Thoracic aorta (tissue), 2 donors: ENCODE measurements at regions not wholly inside any gene's neighbourhood (a gene's known extent, or its start where the extent isn't known, plus 50 kb on each side); places are given as distances from the start of the nearest gene placed in this dataset.

ENCODE experiments used
- ATAC-seq: fragments of 150-250 bp; one replicate; pipeline ENCODE4 v1.8.0; 2017; ENCODE audit warnings: low read depth; ENCODE audit not compliant: insufficient number of reproducible peaks, low FRiP score
- DNase-seq: peaks from one replicate; pipeline ENCODE4 v3.0.0-alpha.2; 2020; ENCODE audit warnings: low spot score
- H3K27ac ChIP-seq, 2 donors: fragments of 200-600 bp; sonication (generic); 1 replicate in 1 of 2; 2 replicates in 1 of 2; pipeline ENCODE4 v1.5.1; 2016; ENCODE audit warnings: mild to moderate bottlenecking in 2 of 2, moderate library complexity in 2 of 2
- H3K27me3 ChIP-seq: fragments of 200-600 bp; sonication (generic); replicated peaks from 2 replicates; pipeline ENCODE4 v1.6.0; 2016; ENCODE audit warnings: mild to moderate bottlenecking; ENCODE audit not compliant: insufficient read depth
- H3K36me3 ChIP-seq: fragments of 200-600 bp; sonication (generic); one replicate; pipeline ENCODE4 v1.5.1; 2016
- H3K4me1 ChIP-seq, 2 donors: fragments of 200-600 bp; sonication (generic); 1 replicate in 1 of 2; 2 replicates in 1 of 2; pipeline versions ENCODE4 v1.5.1 to v1.6.0; 2016; ENCODE audit warnings: low read depth in 2 of 2, mild to moderate bottlenecking in 1 of 2; ENCODE audit not compliant: control insufficient read depth in 1 of 2
- H3K4me3 ChIP-seq: fragments of 200-600 bp; sonication (generic); 2 replicates; pipeline ENCODE4 v1.5.1; 2016; ENCODE audit warnings: mild to moderate bottlenecking
- H3K9me3 ChIP-seq: fragments of 200-600 bp; sonication (generic); 2 replicates; pipeline ENCODE4 v1.5.1; 2016
- TF ChIP-seq, protein P1 (sequence below): fragments of 200-600 bp; sonication (generic); IDR thresholded peaks from one replicate; pipeline ENCODE4 v1.5.1; 2019; ENCODE audit warnings: antibody characterized with exemption

DNA sequence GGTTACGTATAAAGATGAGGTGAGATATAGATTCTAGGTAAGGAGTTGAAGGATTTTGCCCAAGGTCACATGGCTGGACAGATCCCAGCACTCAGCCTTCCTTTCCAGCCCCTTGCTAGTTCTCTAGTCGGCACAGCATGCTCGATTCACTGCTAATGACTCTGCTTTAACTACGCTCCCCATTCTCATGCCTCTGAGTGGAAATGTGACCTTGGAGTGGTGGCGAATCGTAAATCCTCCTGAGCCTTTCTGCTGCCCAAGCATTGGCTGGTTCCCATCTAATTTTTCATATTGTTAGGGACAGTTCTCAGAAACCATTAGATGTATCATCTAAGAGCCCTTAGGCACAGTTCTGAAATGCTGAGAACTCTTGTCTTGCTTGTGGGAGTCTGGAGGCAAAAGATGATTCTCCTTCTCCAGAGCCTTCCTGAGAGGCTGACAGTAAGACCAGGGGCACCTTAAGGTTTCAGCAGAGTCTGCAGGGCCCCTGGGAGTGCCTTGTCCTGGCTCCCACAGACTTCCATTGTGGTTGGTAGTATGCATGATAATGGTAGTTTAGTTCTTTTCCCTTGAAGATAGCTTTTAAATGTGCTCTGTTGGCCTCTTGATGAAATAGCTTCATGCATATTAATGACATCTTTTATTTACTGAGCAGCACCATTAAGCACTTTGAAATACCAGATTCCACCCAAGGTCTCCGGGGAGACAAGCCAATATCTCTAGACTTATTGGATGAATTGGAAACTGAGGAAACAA lies 377.8 kb upstream of the SLC14A2 start:
- no peak overlapping the region for H3K27ac ChIP-seq
- DNase-seq (no peak), ATAC-seq (no peak)
- H3K27me3 ChIP-seq, result no peaks in the 10 kb centered on the region
- H3K36me3 ChIP-seq, result no peaks in the 10 kb centered on the region
- no peak overlapping the region for H3K4me3 ChIP-seq
- TF ChIP-seq, protein P1, sequence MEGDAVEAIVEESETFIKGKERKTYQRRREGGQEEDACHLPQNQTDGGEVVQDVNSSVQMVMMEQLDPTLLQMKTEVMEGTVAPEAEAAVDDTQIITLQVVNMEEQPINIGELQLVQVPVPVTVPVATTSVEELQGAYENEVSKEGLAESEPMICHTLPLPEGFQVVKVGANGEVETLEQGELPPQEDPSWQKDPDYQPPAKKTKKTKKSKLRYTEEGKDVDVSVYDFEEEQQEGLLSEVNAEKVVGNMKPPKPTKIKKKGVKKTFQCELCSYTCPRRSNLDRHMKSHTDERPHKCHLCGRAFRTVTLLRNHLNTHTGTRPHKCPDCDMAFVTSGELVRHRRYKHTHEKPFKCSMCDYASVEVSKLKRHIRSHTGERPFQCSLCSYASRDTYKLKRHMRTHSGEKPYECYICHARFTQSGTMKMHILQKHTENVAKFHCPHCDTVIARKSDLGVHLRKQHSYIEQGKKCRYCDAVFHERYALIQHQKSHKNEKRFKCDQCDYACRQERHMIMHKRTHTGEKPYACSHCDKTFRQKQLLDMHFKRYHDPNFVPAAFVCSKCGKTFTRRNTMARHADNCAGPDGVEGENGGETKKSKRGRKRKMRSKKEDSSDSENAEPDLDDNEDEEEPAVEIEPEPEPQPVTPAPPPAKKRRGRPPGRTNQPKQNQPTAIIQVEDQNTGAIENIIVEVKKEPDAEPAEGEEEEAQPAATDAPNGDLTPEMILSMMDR, result no peak
- H3K4me1 ChIP-seq, result peaks cover 3 to 14% of the 10 kb centered on the region in 2 donors
- no peaks in the 10 kb centered on the region for H3K9me3 ChIP-seq

DNA sequence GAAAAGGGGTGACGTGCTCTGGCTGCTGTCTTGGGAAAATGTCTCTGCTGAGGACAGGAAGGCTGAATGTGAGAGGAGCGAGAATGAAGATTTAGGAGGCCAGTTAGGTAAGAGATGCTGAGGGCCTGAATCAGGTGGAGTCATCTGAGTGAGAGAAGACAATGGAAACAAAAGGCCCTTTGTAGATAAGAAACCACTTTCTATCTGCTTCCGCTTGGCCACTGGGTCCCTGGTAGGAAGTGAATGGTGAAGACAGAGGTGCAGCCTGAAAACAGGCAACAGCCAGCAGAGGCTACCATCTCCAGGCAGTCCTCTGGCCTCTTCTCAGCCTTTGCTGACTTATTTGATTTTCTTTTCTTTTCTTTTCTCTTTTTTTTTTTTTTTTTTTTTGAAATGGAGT lies 374.0 kb upstream of the SLC14A2 start:
- H3K27ac ChIP-seq, result peak overlapping the region in 1 of 2 donors; percentile 58
- H3K27me3 ChIP-seq, result no peaks in the 10 kb centered on the region
- H3K9me3 ChIP-seq, result no peaks in the 10 kb centered on the region
- H3K4me3 ChIP-seq, result no peak overlapping the region
- H3K36me3 ChIP-seq, result no peaks in the 10 kb centered on the region
- peaks cover 7 to 38% of the 10 kb centered on the region in 2 donors for H3K4me1 ChIP-seq
- TF ChIP-seq, protein P1, result no peak
- ATAC-seq, result no peak
- DNase-seq, result no peak

DNA sequence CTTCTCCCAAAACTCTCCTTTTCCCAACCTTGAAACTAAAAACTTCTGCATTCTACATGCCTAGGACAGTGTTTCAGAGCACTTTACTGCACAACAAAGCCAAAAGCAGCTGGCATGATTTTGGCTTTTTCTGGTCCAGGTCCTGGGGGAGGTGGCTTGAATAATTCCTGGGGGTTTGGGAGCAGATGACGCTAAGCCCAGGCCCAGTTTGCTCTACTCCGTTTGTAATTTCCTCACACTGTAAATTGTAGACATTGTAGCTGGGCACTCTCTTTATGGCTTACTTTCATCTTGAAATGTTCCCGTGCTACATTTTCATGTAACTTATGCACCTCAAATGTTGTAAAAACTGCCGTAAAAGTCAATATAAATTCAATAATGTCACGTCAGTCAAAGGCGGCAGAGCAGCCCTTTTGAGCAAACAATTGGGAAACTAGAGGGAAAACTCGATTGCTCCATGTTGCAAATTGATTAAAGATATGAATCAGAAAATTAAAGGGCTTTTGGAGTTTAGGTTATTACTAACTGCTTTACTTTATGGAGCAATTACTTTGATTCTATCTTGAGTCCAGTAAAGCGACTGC lies 373.2 kb upstream of the SLC14A2 start:
- H3K4me3 ChIP-seq, result no peak overlapping the region
- no peaks in the 10 kb centered on the region for H3K36me3 ChIP-seq
- TF ChIP-seq, protein P1, result no peak
- no peak for DNase-seq
- no peaks in the 10 kb centered on the region for H3K27me3 ChIP-seq
- H3K27ac ChIP-seq, result peak overlapping the region; percentile 19 to 58
- H3K4me1 ChIP-seq, result peaks cover 7 to 39% of the 10 kb centered on the region in 2 donors
- ATAC-seq, result no peak
- H3K9me3 ChIP-seq, result no peaks in the 10 kb centered on the region

DNA sequence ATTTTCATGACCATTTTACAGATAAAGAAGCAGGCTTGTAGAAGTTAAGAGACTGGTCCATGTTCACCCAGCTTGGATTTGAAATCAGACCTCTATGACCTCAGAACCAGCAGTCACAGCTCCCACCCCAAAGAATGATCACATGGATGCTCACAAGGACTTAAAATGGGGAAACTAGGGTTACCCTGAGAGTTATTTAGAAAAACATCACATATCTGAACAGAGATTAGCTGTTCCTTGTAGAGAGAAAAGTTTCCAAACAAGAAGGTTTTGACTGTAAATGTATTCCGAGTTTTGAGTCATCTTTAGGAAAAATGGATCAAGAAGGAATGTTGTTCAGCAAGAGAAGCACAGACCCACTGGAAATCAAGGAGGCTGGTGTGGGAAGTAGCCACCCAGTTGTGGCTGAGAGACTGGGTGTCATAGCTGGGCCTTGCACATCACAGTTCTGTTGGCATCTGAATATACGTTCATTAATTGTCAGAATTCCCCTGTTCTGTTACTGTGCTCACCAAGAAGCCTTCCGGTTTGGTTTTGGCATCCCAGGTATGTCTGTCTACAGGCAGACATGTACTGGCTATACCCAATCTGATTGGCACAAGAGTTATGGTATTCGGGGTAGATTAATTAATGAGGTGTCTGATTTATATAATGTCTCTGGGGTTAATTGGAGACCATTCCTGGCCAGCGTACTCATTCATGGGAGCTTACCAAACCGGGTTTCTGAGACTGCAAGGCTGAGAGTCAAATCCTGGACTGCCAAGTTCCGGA lies 371.8 kb upstream of the SLC14A2 start:
- H3K4me3 ChIP-seq, result no peak overlapping the region
- no peaks in the 10 kb centered on the region for H3K27me3 ChIP-seq
- ATAC-seq (no peak), DNase-seq (no peak)
- peak overlapping the region; percentile 54 to 64 for H3K27ac ChIP-seq
- peaks cover 15 to 53% of the 10 kb centered on the region in 2 donors for H3K4me1 ChIP-seq
- H3K36me3 ChIP-seq, result no peaks in the 10 kb centered on the region
- no peaks in the 10 kb centered on the region for H3K9me3 ChIP-seq
- TF ChIP-seq, protein P1, result no peak

DNA sequence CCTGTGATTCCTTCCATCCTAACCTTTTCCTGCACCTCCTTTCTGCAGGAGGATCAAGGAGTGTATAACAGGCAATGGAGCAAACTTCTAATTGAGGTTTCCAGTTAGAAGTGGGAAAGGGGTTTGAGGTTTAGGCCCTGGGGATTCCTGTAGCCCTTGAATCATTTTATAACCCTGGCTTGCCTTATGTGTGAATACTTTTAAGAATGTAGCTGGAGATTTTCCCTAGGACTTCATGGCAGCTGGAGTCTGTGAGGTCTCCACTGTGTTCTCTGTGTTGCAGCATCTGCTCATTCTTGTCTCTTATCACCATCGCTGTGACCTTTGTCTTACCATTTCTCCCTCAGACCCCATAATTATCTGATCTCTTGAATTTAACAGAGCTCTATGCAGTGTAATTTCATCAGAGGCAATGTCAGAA lies 370.2 kb upstream of the SLC14A2 start:
- Histone ChIP-seq H3K27me3 (no peaks in the 10 kb centered on the region), H3K27ac (peak overlapping the region in 1 of 2 donors; percentile 19), H3K36me3 (no peaks in the 10 kb centered on the region), H3K4me3 (no peak overlapping the region), H3K9me3 (no peaks in the 10 kb centered on the region), H3K4me1 (peaks cover 26 to 67% of the 10 kb centered on the region in 2 donors)
- TF ChIP-seq, protein P1, result no peak
- no peak for ATAC-seq
- no peak for DNase-seq
